Activated T-cell treated with anti-CD3 and anti-CD28 coated beads for 48 hours (primary cell): ENCODE measurements at regions not wholly inside any gene's neighbourhood (a gene's known extent, or its start where the extent isn't known, plus 50 kb on each side); places are given as distances from the start of the nearest gene placed in this dataset.
"Not testable (repeated sequence)": the region's sequence is repeated elsewhere in the genome, so short reads cannot be mapped to it uniquely, and the experiment has no call there.

Experiments used
- DNase-seq: peaks from one replicate; pipeline ENCODE4 v3.0.0-alpha.2; 2020; ENCODE audit warnings: low read depth

DNA sequence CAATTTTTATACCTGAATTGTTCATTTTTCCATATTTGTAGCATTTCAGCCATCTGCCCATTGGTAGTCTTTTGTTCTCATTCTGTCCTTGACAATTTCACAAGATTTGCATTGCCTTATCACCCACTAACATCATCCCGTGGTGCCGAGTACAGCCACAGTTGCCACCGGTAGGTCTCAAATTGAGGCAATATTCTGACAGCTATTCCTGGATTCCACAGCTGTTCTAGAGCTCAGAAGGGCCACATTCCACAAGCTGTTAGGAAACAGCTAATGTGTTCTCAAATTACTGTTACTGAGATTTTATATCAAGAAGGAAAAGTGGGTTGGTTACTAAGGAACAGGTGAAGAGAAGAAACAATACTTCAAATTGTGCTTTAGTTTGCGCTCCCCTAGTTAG, 178.8 kb downstream of the RPRM start:
- DNase-seq = no peak

DNA sequence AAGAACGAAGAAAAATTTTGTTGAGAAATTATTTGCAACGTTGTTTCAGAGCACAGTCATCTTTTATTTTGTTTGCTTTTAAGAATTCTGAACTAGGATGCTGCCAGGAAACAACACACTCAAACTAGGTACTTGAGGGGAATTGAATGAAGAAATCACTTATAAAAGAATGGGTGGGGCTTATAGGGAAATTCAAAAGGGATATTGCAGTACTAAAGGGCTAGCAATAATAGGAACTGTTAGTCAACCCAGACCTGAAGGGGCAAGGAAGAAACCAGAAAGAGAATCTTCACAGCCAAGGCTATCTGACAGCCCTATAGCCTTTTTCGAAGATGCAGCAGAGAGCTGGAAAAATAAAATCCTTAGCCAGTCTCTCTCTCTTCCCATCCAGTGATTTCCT, 179.3 kb downstream of the RPRM start:
- DNase-seq = no peak

DNA sequence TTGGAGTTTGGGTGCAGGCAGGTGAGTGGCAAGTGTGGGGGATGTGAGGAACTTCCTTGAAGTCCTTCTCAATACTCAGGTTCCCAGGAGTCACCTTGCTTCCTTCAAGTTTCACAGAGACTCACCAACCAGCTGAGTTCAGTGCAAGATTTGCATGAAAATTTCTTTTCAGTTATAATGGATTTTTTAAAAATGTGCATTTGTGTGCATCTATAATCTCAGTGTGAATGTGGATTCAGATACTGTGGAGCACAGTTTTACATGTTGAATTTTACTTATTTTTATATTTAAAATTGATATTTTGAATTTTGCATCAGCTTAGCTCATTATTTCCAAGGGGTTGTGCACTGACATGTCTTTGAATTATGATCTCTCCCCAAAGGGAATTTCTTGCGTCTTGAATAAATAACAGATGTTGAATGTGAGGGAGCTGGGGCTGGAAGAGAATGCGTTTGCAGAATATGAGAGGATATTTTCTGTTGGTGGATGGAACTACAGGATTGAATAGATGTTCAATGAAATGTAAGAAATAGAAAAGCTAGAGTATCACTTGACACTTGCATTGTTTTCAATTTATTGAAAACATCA, 184.3 kb downstream of the RPRM start:
- no peak for DNase-seq

DNA sequence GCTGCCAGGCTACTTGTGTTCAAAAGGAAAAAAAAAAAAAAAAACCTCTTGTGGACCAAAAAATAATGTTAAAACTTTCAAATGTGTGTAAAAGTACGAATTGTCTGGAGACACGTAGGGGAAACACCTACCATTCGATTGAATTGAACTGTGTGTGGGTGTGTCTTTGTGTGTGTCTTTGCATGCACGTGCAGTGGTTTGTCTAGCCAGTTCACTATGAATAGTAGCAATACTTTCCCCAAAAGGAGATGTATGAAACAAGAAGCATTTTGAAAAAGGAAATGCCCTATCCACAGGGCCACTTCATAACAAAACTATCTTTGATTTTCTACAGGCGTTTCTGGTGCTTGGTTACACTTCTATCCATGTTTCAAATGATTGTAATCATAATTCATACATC, 186.8 kb downstream of the RPRM start:
- DNase-seq = no peak

DNA sequence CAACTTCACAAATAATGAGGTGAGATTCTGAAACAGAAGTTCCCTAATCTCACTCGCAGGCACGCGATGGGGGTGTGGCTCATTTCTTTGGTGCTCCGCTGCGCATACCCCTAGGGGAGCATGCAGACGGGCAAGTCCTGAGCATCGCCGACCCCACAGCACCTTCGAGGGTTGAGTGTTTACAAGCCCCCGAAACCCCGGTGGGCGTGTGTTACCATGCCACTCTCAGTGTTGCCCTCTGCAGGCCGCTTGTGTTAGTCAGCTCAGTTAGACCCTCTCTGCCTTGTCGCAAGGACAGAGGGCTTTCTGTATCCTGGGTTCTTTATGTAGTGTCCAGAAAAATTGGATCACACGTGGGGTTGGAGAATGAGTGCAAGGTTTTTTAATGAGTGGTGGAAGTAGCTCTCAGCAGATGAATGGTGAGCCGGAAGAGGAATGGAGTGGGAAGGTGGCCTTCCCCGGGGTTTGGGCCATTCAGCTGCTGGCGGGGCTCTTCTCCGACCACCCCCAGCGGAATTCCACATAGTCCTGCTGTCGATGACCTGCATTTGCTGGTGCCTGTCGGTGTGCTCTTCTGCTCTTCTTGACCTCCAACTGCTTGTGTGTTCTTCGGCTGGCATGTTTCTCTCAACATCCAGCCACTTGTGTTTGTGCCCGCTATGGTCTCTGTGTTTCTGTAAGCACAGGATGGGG, 191.3 kb downstream of the RPRM start:
- DNase-seq = peak; percentile 7

DNA sequence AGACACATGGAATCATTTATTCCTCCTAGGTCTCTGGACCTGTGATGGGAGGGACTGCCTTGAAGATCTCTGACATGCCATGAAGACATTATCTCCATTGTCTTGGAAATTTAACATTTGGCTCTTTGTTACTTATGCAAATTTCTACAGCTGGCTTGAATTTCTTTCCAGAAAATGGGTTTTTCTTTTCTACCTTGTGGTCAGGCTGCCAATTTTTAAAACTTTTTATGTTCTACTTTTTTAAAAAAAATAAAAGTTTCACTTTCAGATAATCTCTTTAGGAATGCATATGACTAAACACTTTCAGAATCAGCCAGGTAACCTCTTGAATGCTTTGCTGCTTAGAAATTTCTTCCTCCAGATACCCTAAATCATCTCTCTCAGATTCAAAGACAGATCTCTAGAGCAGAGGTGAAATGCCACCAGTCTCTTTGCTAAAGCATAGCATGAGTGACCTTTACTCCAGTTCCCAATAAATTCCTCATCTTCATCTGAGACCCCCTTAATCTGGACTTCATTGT, 209.6 kb downstream of the RPRM start:
- no peak for DNase-seq

DNA sequence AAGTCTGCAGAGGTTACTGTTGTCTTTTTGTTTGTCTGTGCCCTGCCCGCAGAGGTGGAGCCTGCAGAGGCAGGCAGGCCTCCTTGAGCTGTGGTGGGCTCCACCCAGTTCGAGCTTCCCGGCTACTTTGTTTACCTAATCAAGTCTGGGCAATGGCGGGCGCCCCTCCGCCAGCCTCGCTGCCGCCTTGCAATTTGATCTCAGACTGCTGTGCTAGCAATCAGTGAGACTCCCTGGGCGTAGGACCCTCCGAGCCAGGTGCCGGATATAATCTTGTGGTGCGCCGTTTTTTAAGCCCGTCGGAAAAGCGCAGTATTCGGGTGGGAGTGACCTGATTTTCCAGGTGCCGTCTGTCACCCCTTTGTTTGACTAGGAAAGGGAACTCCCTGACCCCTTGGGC, 221.7 kb downstream of the RPRM start:
- not testable (repeated sequence) for DNase-seq

DNA sequence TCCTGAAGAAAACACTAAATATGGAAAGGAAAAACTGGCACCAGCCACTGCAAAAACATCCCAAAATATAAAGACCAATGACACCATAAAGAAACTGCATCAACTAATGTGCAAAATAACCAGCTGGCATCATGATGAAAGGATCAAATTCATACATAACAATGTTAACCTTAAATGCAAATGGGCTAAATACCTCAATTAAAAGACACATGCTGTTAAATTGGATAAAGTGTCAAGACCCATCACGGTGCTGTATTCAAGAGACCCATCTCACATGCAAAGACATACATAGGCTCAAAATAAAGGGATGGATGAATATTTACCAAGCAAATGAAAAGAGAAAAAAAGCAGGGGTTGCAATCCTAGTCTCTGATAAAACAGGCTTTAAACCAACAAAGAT, 231.9 kb downstream of the RPRM start:
- not testable (repeated sequence) for DNase-seq

DNA sequence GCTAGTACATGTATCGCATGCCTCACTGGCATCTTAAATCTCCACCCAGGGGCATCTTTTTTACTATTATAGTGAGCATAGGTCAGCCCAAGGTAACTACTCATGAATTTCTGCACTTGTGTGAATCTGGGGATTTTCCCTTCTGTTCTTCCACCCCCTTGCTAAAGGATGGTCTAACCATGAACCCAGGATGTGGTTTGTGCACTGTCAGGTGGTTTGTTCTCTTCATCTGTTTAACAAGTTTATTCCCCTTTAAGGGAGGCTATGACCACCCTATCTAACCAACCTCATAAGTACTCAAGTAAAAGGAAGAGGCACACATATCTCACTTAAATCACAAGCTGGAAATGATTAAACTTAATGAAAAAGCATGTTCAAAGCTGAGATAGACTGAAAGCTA, 243.0 kb downstream of the RPRM start:
- DNase-seq = no peak

DNA sequence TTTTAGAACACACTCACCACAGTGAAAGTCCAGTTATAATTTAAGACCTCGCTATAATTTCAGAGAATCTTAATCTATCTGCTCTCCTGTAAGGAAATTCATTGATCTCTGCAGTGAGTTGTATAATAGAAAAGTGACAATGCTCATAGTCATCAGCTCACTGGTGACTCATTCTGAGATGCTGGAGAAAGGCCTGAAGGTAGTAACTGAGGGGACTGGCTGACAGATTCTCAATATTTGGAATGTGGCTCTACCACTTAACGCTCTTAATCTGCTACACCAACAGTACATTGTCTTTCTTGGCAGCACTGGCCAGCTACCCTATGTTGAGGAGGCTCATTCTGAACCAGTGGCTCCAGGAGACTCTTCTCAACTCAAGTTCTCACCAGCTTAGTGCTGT, 246.1 kb downstream of the RPRM start:
- DNase-seq = no peak

DNA sequence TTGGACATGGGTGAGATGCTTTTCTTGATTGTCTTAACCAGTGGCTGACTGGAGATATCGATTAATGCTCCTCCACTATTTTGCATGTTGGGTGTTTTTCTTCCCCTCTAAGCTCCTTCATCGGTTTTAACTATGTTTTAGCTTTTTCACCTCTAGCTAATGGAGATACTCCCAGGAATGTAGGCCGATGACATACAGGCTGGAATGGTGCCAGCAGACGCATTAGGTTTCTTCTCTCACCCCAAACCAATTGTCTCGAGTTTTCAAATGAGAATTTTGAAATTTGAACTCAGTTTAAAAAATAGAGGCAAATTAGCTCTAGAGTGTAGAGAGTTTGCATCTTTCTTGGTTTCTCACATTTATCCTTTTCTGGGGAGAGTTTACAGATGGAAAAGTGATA, 247.6 kb downstream of the RPRM start:
- DNase-seq = no peak

DNA sequence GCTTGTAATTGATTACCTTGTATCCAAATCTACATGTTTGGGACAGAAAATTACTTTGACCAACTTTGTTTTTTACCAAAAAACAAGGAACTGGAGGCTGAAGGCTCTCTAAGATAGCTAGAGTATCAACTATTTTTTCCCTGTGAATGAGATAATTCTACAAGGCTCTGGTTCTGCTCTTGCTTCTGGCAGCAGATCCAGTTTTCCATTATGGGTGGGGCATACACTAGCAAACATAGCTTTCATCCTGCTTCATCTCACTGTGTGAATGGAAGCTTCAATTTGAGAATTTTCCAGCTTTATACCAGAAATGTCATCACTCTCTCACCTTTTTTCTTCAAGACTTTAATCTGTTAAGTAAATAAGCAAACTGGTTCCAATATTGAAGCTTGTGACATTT, 249.7 kb downstream of the RPRM start:
- no peak for DNase-seq

DNA sequence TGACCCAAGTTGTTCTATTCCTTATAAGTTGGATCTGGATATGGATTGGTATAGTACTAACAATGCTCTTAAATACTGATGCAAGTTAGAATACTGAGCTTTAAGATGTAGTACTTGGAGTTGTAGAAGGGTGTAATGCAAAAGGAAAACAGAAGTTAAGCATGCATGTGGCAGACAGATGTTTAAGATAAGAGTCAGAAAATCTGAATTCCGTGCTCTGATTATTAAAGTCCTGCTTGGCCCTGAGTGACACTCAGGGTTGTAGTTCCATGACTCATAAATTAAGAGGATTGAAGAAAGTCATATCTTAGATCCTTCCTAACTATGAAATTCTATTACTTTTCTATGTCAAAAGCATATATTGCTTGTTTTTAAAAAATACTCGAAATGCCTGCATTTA, 250.6 kb downstream of the RPRM start:
- DNase-seq = no peak

DNA sequence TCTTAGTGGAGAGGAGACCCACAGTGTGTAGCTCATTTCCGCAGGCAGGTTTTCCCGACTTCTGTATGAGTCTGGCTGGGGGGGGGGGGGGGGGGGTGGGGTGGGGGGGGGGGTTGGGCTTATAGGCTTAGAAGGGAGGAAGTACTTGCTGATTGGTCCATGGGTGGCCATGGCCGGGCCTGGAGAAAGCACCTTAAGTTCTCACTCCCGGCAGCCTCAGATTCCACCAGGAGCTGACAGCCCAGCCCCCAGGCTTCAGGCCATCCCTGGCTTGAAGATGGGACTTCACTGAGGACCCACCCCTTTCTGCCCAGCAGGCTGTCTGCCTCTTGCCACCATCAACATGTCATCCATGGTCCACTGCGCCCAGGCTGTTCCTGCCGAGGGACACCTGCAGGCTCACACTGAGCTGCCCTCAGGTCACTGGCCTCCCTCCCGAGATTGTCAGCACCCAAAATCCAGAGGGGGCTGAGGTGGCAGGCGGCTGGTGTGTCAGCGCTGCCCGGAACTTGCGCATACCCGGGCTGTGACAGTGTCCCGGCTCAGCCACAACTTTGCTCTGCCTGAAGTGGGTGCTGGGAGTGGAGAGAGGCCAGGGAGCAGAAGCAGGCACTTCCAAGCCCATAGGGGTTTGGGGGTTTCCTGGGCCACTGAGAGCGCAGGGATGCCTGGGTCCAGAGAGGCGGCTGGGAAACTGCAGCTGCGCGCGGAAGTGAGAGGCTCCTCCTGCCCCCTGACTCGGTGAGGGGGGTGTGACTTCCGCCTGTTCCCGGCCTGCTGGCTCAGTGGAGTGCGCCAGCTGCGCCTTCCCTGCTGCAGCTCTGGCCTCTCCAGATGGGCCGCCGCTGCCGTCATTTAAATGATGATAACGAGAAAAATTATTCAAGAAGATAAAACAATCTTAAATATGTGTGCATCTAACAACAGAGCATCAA, 256.1 kb downstream of the RPRM start:
- no peak for DNase-seq

DNA sequence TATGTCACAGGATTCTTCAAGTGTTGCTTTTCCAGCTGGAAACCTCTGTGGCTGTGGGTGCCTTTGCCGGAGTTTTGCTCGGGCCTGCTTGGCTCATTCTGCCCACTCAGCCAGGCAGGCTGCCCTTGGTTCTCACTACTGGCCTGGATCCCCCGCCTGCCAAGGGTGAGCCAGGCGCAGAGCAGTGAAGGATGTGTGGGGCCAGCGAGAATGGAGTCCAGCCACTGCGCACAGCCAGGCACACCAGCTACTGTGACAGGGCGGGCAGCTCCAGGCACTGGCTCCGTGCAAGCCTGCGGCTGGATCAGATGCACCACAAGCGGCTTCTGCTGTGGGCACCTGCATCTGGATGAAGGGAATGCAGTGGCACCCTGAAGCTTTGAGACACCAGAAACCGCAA, 257.1 kb downstream of the RPRM start:
- no peak for DNase-seq

DNA sequence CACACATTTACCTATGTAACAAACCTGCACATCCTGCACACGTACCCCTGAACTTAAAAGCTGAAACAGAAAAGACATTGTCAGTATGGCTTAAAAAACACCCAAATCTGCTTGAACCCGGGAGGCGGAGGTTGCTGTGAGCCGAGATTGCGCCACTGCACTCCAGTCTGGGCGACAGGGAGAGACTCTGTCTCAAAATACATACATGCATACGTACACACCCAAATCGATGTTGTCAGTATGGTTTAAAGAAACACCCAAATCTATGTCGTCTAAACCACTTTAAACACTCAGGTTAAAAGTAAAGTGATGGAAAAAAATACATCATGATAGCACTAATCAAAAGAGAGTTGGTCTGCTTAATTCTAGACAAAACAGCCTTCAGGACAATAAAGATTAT, 257.5 kb downstream of the RPRM start:
- no peak for DNase-seq

DNA sequence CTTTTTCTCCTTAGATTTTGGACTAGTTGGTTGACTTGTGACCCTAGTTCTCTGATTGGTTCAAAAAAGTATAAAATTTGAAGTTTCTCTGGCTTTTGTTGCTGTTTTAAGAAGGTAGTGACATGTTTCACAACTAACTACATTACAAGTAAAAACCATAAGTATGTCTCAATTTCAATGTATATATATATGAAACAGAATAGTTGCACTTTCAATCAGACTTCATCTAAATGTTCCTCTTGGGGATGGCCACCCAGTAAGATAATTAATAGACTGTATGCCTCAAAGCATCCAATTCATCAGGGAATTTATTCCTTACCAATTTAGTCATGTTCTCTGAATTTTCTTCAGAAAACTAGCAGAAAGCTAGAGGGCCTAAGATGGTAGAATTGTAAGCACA, 259.7 kb downstream of the RPRM start:
- DNase-seq = no peak

DNA sequence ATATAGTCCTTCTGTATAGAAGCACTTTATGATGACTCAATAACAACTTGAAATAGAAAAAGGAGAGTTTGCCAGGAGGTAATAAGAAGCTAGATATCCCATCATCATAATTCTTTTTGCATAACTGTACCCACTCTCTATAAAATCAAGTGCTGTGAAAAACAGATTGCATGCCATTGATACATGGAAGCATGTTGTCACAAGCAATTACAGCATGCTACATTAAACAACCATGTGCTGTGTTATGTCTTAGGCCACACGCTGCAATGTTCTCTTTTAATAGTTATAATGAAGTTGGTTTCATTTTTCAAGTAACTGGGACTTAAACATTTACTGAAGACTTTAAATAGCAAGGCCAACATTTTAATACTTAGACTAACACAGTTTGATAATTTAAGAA, 264.2 kb downstream of the RPRM start:
- DNase-seq = no peak

DNA sequence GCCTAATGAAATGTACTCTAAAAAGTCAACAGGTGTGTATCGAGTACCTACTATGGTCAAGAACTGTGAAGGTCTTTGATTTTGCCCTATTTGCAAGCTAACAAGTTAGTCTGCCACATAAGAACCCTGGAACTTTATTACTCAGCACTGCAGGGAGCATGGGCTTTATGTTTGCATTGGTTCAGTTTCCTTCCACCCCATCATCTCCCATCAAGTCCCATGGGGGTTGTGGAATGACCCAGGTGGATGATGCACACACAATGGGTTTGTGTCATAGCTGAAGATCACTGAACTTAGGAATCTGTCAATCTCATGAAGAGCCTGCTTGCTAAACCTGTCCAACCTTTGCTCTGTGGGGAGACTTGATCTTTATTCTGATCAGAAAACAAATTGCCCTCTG, 265.5 kb downstream of the RPRM start:
- no peak for DNase-seq

DNA sequence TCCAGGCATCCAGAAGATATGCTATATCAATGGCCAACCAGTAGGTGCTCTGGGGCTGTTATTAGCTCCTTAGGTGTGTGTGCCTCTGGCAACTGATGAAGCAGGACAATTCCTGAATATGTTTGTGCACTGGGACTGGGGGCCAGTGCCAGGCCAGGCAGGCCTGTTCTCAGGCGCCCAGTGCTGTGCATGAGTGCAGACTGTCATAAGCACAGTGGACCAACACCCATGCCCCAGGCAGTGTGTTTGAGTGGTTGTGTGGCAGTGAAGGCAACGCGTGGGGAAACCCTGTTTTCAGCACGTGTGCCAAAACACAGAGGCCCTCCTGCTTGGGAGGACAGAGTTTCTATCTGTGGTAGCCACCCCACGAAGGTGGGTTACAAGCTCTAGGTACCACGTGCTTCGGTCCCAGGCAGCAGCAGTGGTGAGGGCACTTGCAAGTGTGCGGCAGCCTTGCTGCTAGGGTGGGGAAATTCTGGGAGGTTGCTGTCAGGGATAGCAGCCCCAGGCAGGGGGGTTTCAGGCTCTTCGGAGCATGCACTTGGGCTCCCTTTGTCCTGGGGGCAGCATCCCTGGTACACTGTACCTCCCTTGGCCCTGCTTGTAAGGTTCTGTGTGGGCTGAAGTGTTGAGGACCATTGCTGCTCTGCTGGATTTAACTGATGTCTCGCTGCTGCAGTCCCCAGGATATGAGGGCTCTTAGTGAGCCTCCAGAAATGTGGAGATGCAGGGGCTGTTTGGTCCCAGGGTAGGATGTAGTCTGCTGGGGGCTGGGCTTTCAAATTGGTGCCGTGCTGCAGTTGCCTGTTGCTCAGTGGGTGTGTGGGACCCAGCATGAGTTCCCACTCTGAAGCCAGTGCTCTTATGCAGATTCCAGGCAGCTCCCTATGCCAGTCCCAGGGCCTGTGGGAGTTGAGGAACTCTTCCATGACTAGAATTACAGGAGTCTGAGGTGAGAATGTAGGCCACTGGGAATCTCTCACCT, 280.9 kb downstream of the RPRM start:
- DNase-seq = no peak

DNA sequence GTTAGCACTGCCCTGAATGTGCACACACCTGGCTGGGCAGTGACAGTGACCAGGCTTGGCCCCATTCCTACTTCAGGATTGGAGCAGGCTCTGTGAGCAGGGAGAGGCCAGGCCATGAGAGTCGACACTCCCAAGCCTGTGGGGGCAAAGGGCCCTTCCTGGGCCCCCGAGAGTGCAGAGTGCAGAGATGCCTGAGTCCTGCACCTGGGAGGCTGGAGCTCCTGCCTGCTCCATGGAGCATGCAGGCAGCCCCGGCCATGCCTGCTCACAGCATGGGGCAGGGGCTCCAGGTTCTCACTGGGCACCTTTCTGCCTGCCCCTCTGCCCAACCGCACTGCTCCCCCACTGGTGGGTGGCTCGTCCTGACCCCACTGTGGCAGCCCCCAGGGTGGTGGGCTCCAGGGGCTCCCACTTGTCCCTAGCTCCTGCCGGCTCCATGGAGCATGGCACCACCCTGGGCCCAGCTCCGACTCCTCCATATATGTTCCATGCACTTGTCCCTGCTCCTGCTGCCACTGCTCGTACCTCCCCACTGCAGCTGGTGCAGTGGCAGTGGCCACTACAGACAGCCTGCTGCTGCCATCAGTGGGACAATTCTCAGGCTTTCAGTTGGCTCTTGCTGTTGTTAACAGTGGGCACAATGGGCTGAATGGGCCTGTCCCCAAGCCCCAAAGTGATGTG, 282.0 kb downstream of the RPRM start:
- DNase-seq = no peak
